RWPE1 (cell line): ENCODE measurements at regions not wholly inside any gene's neighbourhood (a gene's known extent, or its start where the extent isn't known, plus 50 kb on each side); places are given as distances from the start of the nearest gene placed in this dataset.
"Not testable (repeated sequence)": the region's sequence is repeated elsewhere in the genome, so short reads cannot be mapped to it uniquely, and the experiment has no call there.

ENCODE experiments used
- CTCF ChIA-PET: fragments of 350-600 bp; sonication (Branson Sonifier 250); formaldehyde crosslinking; extraction: SDS; loops from one replicate; lab custom pipeline; 2021; lab: Yijun Ruan, JAX
- POLR2A ChIA-PET: fragments of 400-600 bp; formaldehyde crosslinking; extraction: SDS; loops from one replicate; lab custom pipeline; 2020; ENCODE audit warnings: antibody characterized with exemption; ENCODE audit not compliant: low non-redundant PET; lab: Yijun Ruan, JAX
- DNase-seq: peaks from one replicate; pipeline ENCODE4 v3.0.0; 2012; ENCODE audit warnings: low spot score
- H3K27ac ChIP-seq: fragments of 450-650 bp; 2 replicates; pipeline ENCODE4 v1.5.1; 2017
- CTCF ChIP-seq: fragments of 450-650 bp; conservative IDR thresholded peaks from 2 replicates; pipeline ENCODE4 v1.5.1; 2017; ENCODE audit warnings: low read depth, mild to moderate bottlenecking

GRCh38 chr7:145831616-145832206, 284.9 kb upstream of the CNTNAP2 start:
- TF ChIP-seq CTCF, result no peak
- ChIA-PET POLR2A (no interaction called here), CTCF (no interaction called here)
- H3K27ac ChIP-seq, result no peak overlapping the region
- no peak for DNase-seq

GRCh38 chr7:145817687-145818086, 298.9 kb upstream of the CNTNAP2 start:
- no peak for DNase-seq
- TF ChIP-seq CTCF, result no peak
- no peak overlapping the region for H3K27ac ChIP-seq
- ChIA-PET CTCF (interaction anchor here (0.7 kb wide), 1 partner anchor 105 kb away, joined by 3 read pairs; no protein-coding TSS in a partner anchor), POLR2A (no interaction called here)

- DNase-seq, result no peak
- TF ChIP-seq CTCF, result no peak
- ChIA-PET CTCF (no interaction called here), POLR2A (no interaction called here)
- H3K27ac ChIP-seq, result no peak overlapping the region
These were observed 304.4 kb upstream of the CNTNAP2 start for GRCh38 chr7:145812218-145812617.

GRCh38 chr7:145805496-145805895, 311.1 kb upstream of the CNTNAP2 start:
- POLR2A ChIA-PET, H3K27ac ChIP-seq, CTCF ChIA-PET: not testable (repeated sequence)

GRCh38 chr7:145797507-145797906, 319.1 kb upstream of the CNTNAP2 start:
- TF ChIP-seq CTCF, result no peak
- ChIA-PET CTCF (no interaction called here), POLR2A (no interaction called here)
- H3K27ac ChIP-seq, result no peak overlapping the region
- no peak for DNase-seq

More at GRCh38 chr7:145805496-145805895, 311.1 kb upstream of the CNTNAP2 start:
- not testable (repeated sequence) for DNase-seq

- POLR2A ChIA-PET, result no interaction called here
- CTCF ChIA-PET, result no interaction called here
- TF ChIP-seq CTCF, result no peak
- no peak for DNase-seq
- H3K27ac ChIP-seq, result no peak overlapping the region
These were observed 321.5 kb upstream of the CNTNAP2 start for GRCh38 chr7:145795132-145795531.
